ENCODE measurements at regions not wholly inside any gene's neighbourhood (a gene's known extent, or its start where the extent isn't known, plus 50 kb on each side); places are given as distances from the start of the nearest gene placed in this dataset.

DNA sequence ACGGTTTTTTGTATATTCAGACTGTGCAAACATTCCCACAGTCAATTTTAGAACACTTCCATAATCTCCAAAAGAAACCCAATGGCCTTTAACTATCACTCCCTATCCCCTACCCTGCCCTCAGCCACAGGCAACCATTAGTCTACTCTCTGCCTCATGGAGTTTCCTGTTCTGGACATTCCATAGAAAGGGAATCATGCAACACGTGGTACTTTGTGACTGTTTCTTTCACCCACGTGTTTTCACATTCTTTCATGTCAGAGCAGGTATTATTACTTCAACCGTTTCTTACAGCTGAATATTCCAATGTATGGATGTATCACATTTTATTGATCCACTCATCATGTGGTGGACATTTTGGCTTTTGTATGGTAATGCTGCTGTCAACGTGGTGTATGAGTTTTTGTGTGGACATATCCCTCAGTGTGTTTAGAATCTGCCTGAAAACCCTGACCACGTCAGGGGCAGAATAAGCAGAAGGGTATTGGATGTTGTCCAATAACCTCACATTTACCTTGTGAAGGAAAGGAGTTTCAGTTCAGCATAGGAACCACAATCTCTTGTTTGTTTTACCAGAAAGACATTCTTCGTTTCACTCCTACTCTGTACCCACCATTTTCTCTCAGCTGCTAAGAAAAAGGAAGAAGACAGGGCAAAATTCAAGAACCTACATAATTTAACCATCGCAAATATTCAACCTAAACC, 107.5 kb upstream of the DYRK2 start:
- DNase-seq = peak; percentile 35

DNA sequence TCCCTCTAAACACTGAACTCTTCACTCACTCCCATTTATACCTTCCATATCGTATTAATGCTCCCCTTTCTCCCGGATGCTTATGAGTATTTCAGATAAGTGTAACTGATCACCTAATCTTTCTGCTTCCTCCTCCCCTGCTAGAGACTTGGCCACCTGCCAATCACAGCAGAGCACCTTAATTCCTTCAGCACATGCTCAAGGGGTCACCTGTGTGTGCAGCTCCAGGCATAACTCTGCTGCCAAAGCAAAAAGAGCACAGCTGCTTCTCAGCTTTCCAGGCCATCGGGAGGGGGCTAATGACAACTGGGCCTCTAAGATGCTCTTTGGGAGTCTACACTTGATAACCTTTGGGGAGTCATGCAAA, 106.9 kb upstream of the DYRK2 start:
- DNase-seq = peak; percentile 91

DNA sequence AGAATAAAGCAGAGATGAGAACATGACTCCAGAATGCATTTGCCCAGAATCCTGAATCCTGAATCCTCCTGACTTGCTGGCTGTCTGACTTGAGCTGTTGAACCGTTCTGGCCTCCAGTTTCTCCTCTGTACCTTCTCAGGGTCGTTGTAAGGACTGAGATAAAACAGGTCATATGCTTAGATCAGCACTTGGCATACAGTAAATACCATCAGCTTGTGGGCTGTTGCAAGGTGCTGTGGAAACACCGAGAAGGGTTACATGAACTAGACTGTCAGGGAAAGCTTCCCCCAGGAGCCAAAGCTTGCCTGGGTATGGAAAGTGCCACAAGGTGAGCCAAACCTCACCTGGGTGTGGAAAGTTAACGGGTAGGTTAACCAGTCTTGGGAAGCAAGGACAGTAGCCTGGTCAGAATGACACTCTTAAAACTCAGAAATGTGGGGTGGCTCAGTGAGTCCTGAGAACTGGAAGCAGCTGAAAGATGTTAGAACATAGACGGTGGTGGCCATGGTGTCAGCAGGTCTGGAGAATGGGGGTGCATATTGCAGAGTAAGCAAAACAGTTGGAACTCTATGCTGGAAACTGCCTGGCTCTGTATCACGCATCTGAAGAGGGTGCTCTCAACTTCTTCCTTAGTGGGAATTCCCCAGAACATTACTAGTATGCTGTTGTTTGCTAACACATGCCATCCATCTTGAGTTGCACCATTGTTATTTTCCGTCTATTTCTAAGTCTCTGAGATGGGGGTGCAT, 105.3 kb upstream of the DYRK2 start:
- no peak for DNase-seq

DNA sequence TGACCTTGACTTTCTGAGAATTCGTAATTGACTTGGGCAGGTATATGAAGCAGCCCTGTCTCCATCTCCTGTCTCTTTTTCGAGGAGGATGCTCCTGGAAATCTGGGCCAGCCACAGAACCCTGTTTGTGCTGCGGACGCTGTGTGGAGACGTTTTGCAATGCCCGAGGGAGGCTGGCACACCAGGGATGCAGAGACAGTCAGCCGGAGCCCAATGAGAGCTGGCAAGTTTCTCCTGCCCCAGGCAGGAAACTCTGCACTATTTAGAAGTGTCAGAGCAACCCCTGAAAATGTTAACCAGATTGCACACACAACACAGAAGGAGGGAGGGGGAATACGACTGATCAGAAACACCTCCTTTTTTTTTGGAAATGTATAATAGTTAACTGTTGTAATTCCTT, 103.2 kb upstream of the DYRK2 start:
- peak; percentile 87 for DNase-seq

DNA sequence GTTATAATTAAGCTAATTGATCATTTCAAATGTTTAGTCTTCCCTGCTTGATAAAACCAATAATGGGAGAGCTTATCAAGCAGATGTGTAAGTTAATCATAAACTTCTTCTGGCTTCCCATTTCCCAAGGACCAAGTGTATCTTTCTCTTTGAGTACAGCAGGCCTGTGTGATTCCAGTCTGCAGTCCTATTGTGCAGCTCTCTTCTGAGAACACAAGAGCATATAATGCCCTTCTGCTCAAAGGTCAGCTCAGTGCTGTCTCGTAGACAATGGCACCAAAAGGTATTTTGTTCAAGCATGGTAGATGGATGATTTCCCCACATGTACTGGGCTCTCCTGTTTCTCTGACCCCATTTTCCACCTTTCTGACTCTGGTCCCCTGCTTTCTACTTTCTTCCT, 101.8 kb upstream of the DYRK2 start:
- peak; percentile 82 for DNase-seq

DNA sequence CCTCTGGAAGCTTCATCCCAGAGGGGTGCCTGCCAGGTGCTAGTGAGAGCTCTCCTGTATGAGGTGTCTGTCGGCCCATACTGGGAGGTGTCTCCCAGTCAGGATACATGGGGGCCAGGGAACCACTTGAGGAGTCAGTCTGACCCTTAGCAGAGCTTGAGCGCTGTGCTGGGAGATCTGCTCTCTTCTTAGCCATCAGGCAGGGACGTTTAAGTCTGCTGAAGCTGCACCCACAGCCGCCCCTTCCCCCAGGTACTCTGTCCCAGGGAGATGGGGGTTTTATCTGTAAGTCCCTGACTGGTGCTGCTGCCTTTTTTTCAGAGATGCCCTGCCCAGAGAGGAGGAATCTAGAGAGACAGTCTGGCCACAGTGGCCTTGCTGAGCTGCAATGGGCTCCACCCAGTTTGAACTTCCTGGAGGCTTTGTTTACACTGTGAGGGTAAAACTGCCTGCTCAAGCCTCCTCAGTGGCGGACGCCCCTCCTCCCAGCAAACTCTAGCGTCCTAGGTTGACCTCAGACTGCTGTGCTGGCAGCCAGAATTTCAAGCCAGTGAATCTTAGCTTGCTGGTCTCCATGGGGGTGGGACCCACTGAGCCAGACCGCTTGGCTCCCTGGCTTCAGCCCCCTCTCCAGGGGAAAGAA, 93.3 kb upstream of the DYRK2 start:
- DNase-seq = peak; percentile 63

DNA sequence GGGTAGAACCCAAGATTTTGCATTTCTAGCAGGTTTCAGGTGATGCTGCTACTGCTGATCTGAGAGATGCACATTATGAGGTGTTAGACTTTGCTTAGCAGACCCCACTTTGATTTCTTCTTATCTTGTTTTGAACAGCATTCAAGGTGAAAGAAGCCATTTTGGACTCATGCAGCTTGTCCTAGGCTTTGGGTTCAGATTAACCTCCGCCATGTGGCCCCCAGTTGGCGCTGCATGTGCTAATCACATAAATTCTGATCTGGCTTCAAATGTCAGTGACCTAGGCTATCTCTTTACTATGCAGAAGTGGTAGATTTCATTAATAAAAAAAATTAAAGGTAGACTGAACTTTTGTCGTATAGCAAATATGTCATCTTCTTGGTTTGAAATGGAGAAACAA, 89.8 kb upstream of the DYRK2 start:
- DNase-seq = no peak

DNA sequence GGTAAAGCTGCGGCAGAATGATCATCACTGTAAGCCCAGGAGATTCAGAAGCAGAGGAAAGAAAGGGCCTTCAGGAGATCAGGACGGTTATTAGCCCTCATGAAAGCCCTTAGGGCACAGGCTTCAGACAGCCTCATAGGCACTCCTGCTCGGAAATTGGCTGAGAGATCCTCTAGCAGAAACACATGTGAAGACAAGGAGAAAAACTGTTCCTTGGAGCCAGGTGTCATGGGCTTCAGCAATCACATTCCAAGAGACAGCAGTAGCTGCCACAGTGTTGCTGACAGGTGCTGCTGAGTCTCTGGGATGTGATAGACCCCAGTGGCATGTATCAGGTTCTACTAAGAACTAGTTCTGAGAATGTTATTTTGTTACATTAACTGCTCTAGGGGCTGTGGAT, 88.8 kb upstream of the DYRK2 start:
- no peak for DNase-seq

DNA sequence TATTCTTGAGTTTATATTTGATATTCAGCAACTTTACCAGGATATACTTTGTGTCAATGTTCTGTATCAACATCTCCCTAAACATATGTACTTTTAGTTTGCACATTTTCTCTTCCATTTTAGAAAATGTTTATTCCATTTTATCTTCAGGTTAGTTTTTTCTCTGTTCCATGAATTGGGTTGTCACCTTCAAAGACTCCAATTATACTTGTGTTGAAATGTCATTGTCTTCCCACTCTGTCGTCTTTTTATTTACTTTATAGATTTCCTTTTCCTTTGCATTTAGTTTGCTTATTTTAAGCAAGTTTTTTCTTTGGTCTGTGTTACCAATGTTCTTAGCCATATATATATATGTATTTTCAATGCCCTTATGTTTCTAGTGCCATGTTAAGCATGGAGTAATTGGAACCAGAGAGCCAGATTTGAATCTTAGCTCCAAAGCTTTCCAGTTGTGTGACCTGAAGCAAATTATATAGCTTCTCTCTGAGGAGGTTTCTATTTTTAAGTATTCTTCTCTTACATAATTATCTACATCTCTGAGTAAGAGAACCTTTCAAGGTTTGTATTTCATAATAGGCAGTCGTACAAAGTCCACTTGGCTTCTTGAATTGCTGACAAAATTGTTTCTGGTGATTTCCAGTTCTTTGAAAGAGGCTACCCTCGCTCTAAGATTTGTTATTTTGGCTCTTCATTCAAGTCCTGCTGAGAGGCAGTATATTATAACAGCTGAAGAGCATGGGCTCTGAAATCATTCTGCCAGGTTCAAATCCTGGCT, 85.8 kb upstream of the DYRK2 start:
- no peak for DNase-seq

DNA sequence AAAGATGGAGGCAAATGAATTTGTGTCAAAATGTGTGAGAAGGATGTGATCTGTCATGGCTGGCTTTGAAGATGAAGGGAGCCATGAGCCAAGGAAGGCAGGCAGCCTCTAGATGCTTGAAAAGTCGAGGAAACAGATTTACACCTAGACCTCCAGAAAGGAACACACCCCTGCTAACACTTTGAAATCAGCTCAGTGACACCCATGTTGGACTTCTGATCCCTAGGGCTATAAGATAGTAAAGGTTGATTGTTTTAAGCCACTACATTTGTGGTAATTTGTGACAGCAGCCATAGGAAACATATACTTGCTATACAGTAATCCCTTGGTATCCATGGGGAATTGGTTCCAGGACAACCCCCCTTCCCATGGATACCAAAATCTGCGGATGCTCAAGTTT, 80.5 kb upstream of the DYRK2 start:
- no peak for DNase-seq

DNA sequence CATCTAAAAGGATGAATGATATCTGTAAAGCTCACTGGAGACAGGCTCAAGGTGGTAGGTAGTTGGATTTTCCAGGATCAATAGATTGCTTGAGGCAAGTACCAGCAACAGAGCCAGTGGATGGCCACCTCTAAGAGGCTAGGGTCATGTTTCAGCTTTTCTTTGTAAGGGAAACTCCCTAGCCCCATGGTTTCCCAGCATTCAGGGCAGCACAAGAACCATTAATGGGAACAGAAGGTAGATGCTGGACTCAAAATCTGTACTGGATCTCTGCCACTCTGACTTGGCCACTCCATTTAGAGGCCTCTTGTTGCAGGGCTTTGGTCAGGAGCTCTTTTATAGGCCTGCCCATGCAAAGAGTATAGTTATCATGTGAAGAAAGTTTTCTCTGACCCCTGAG, 76.1 kb upstream of the DYRK2 start:
- DNase-seq = peak; percentile 69

DNA sequence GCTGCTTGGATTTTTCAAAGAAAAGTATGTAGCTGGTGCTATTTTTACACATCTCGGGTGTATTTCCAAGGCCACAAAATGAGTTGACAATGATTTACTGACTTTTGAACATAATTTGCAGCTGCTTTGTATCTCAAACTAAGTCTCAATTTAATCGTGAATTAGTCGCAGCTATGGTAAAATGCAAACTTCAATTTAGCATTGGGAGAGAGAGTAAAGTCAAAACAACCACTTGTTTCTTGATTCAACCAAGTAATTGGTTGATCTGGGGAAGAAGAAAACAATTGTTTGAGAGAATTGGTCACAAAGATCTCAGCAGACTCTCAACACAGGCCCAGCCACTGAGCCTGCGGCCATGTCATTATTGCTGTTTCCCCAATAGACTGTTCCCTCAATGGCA, 75.0 kb upstream of the DYRK2 start:
- DNase-seq = no peak

DNA sequence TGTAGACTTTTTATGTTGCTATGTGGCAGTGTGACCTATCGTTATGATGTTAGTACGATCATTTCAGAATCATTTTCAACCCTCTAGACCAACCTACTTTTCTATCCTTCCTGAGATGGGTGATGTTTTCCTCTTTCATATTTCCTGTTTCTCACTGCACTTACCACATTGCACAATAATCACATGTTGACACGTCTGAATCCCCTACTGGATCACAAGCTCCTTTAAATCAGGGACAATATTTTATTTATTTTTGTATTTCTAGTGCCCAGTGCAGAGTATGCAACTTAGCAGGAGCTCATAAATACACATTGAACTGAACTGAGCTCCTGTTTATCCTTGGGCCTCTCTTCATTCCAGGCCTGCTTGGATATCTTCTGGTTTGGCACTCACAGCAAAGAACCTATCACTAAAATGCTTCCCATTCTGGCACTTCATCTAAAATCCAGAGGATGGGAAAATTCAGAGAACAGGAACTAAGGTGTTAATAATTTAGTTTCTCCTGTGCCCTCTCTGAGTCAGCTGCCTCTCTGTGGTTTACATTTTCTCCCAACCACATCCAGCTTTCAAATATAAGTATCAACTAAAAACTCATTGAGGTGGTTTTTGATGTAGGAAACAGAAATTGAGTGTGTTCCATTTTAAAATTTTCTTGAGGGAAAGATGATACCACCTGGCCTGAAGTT, 69.4 kb upstream of the DYRK2 start:
- no peak for DNase-seq

DNA sequence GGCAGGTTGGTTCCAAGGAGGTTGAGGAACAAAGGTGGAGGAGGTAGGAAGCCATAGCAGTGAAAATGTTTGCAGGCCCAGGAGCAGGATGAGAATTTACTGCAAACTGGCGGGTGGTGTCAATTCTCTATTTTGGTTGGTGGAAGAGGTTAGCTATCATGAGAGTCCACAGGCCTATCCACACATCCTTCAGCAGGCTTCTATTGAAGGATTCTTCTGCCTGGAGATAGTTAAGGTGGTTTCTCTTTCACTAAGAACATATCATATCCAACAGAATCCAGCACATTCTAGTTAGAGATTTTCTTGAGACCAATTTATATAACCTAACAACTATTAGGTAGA, 68.9 kb upstream of the DYRK2 start:
- DNase-seq = no peak

DNA sequence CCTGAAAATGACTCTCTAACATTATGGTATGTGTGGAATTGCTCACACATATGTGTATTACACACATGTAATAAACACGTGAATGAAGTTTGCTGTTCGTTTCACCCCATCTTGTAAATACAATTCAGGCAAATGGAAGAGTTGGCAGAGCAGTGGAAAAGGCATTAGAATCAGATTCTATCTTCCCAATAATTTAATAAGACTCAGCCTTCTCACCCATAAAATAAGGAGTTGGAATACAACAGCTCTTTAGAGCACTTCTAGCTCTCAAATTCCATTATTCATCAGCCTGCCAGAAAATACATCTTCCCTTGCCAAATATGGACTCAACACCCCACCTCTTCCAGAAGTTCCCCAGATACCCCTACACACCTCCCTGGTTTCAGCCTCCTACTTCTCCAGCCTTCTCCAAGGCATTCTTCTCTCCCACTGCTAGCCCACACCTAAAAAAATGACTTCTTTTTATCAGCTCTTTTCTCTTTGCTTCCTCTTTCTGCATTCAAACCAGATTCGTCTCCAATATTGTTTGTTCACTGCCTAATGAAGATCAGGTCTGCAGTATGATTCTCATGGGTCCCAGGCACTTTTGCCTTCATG, 66.2 kb upstream of the DYRK2 start:
- no peak for DNase-seq

DNA sequence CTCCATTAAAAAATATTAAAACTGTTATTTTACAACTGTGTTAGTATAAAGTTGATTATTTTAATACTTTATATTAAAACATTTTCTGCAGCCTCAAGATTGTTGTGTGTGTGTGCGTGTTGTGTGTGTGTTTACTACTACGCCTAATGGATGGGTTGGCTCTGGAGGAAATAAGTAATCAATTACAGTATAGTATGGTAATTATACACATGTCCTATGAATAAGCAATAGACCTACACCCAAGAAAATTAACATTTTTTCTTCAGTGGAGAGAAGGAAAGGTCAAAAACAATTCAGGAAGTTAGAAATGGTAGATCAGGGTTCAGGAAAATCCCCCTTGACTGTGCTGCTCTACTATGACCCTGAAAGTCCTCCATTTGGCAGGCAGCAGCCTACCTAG, 65.7 kb upstream of the DYRK2 start:
- DNase-seq = no peak

DNA sequence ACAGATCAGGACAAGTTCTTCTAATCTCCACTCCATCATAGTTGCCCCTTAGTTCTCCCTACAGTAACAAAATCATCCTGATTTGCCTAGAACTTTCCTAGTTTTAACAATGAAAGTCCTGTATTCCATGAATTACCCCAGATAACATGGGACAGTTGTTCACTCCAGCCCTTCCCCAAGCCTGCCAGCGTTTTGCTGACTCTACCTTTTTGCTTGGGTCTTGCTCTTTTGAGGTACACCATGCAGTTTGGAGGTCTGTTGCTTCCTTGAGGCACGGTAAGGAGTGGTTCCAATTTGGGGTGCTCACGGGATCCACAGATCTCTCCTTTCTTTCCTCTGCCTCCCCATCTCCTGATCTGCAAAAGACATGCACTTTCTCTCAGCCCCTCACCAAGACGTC, 61.6 kb upstream of the DYRK2 start:
- DNase-seq = no peak

DNA sequence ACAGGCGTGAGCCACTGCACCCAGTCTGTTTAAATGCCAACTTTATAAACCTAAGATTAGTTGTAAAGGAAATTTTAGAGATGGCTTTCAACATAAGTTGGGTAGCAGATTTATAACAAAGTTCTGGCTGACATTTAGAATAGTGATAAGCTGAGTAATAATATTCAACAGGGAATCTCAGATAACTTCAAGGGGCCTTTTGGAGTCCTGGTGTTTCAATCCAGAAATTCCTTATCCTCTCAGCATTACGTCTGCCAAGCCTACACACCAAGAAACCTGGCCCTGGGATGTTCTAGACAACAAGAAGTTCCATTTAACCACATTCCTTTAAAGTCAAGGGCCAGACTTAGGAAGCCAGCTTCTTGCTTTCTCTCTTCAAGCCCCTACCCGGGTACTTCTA, 59.5 kb upstream of the DYRK2 start:
- no peak for DNase-seq

DNA sequence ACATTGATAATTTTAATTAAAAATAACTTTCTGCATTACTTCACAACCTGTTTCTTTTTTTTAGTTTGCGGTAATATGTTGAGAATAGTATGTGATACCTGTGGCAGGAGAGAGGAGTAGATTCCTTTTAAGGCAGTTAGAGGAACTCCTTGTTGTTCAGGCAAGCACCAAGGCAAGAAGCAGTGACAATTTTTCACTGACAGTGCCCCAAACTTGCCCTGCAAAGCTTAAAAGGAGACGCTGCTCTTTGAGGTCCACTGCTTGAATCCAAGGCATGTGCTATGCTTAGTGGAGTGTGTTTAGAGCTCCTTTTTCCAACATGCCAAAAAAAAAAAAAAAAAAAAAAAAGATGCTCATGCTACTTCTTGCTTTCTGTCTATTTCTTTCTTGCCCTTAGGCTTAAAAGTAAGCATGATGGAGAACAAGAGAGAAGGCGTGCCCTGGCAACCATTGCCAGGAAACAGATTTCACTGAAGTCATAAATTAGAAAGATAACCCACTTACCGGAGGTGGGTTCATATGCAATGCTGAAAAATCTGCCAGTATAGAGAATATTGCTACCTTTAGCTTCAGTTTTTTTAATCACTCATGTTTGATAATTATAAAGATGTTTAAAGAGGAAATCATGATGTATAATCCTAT, 58.3 kb upstream of the DYRK2 start:
- peak; percentile 73 for DNase-seq

DNA sequence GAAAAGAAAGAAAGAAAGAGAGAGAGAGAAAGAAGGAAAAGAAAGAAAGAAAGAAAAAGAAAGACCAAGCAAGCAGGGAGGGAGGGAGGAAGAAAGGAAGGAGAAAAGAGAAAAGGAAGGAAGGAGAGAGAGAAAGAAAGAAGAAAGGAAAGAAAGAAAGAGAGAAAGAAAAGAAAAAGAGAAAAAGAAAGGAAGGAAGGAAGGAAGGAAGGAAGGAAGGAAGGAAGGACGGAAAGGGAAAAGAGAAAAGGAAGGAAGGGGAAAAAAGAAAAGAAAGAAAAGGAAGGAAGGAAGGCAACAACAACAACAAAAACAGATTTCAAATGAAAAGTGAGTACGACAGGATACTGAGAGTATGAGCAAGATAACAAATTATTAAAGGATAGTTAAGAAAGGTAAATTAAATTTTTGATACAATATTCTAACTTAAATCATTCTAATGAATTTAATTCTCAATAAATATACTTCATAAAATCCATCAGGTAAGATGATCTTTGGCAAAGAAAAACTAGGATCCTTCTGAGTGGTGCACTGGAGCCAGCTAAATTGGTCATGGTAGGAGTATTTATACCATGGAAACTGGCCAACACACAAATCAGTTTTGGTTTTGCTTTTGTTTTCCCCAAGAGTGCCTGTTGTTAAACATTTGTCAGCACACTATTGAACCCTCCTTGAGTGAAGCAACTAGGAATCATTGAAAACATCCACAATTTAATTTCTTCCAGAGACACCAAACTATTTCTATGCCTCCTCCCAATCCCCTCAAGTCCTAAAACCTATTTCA, 56.1 kb upstream of the DYRK2 start:
- peak; percentile 32 for DNase-seq

DNA sequence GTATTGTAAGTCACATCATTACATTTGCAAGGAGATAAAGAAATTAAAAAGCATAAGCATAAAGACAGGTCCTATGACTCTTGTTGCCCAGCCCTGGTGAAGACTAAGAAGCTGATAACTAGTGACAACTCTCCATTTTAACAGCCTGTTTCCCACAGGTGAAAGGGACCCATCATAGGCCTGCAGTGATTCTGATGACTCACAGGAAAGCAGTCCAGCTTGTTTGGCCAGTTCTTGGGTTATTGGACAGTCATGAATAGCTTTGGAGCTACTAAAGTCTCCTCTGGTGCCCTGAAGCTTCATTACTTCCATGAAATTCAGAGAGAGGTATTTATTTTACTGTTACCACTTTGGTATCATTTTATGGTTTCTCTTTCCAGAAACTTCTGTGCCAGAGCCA, 55.5 kb upstream of the DYRK2 start:
- no peak for DNase-seq
